ENCODE measurements at regions not wholly inside any gene's neighbourhood (a gene's known extent, or its start where the extent isn't known, plus 50 kb on each side); places are given as distances from the start of the nearest gene placed in this dataset.

- Histone ChIP-seq H2AFZ (ENCODE audit: low read depth, low read length) (no peak overlapping the region), H3K79me2 (ENCODE audit: control insufficient read depth, insufficient read depth, low read length) (no peaks in the 10 kb centered on the region), H3K9ac (replicated peaks; ENCODE audit: extremely low read depth, insufficient read depth, low read length) (no peak overlapping the region), H3K27ac (ENCODE audit: insufficient read depth, low read depth, low read length) (no peak overlapping the region), H3K4me3 (replicated peaks in 1 of 3; ENCODE audit: insufficient read depth in 1 of 3, low read depth in 1 of 3, low read length in 3 of 3) (no peak overlapping the region), H3K27me3 (ENCODE audit: control insufficient read depth in 2 of 2, insufficient read depth in 2 of 2, low read length in 2 of 2) (peaks cover 0 to 2% of the 10 kb centered on the region in 2 experiments), H3K36me3 (ENCODE audit: control insufficient read depth in 2 of 2, extremely low read depth in 1 of 2, insufficient read depth in 2 of 2, low read length in 2 of 2) (no peaks in the 10 kb centered on the region), H3K4me1 (ENCODE audit: control insufficient read depth, extremely low read depth, insufficient read depth, low read length) (no peaks in the 10 kb centered on the region), H4K20me1 (replicated peaks; ENCODE audit: control insufficient read depth, extremely low read depth, insufficient read depth, low read length) (no peaks in the 10 kb centered on the region), H3K9me3 (replicated peaks; ENCODE audit: control insufficient read depth, insufficient read depth, low read length) (no peaks in the 10 kb centered on the region), H3K4me2 (ENCODE audit: insufficient read depth, low read length) (no peak overlapping the region), H3K9me1 (replicated peaks; ENCODE audit: control insufficient read depth, extremely low read depth, insufficient read depth, low read length) (no peaks in the 10 kb centered on the region)
- DNase-seq (ENCODE audit: low read depth, low spot score): no peak
- intact Hi-C loops (cut with micrococcal nuclease): no loop called here
- dilution Hi-C loops (cut with MboI; ENCODE audit: extremely low pct_ligation_motif_present, low sequenced_read_pairs): loop anchor here (10.0 to 25.0 kb wide), 2 partner anchors 91 to 308 kb away; no protein-coding TSS in a partner anchor
- no peak for TF ChIP-seq GATA2 (IDR thresholded peaks at IDR 0.05; ENCODE audit: insufficient read depth, insufficient read length, low read depth, low read length)
- TF ChIP-seq JUN (IDR thresholded peaks at IDR 0.05; ENCODE audit: borderline replicate concordance, insufficient read depth, insufficient read length, low read depth): no peak
- no peak for TF ChIP-seq CTCF (IDR thresholded peaks at IDR 0.05; ENCODE audit: extremely low read depth in 1 of 2, insufficient read depth in 1 of 2, low read depth in 1 of 2, low read length in 2 of 2)
- no peak for TF ChIP-seq FOS (IDR thresholded peaks at IDR 0.05; ENCODE audit: borderline replicate concordance, insufficient read depth, low read length)
- TF ChIP-seq MYC (IDR thresholded peaks at IDR 0.05; ENCODE audit: low read depth, low read length): no peak
- TF ChIP-seq POLR2A (IDR thresholded peaks at IDR 0.05; ENCODE audit: low read depth, low read length): no peak
- TF ChIP-seq POLR2AphosphoS5 (IDR thresholded peaks at IDR 0.05; ENCODE audit: insufficient read depth, low read depth, low read length): no peak
- TF ChIP-seq MAX (IDR thresholded peaks at IDR 0.05; ENCODE audit: insufficient read depth, insufficient read length): no peak
- no peak for TF ChIP-seq EZH2 (IDR thresholded peaks at IDR 0.05; ENCODE audit: borderline replicate concordance, low read depth, low read length, severe bottlenecking)
- no TSS peak for BruUV-seq (replicated peaks)
- POLR2A ChIA-PET: no interaction called here
- no peak for FAIRE-seq
- CTCF ChIA-PET: no interaction called here
Measured at GRCh38 chr9:131803758-131804411, 64.0 kb upstream of the RAPGEF1 start.

Data from endothelial cell of umbilical vein (primary cell).